Right cardiac atrium (tissue), 5 donors: ENCODE measurements at regions not wholly inside any gene's neighbourhood (a gene's known extent, or its start where the extent isn't known, plus 50 kb on each side); places are given as distances from the start of the nearest gene placed in this dataset.

Experiments used
- ATAC-seq, 2 donors: fragments of 200-7000 bp; cut with Tn5 transposase; one replicate each; pipeline versions ENCODE4 v1.8.0 to v1.9.1; 2020; ENCODE audit warnings: moderate library complexity in 2 of 2, mild to moderate bottlenecking in 1 of 2
- DNase-seq, 3 donors: peaks; one replicate each; pipeline ENCODE4 v3.0.0-alpha.2; 2020
- H3K27ac ChIP-seq: one replicate; pipeline ENCODE4 v1.5.1; 2013; ENCODE audit warnings: mild to moderate bottlenecking, low read length, control low read depth, moderate library complexity
- H3K27me3 ChIP-seq: one replicate; pipeline ENCODE4 v1.6.1; 2013; ENCODE audit not compliant: control insufficient read depth, insufficient read depth
- H3K4me1 ChIP-seq: one replicate; pipeline ENCODE4 v1.6.1; 2013; ENCODE audit warnings: low read length; ENCODE audit not compliant: control insufficient read depth, insufficient read depth
- H3K4me3 ChIP-seq: one replicate; pipeline ENCODE4 v1.5.1; 2013; ENCODE audit warnings: low read length, control low read depth
- H3K9me3 ChIP-seq: one replicate; pipeline ENCODE4 v1.6.1; 2013; ENCODE audit warnings: low read length; ENCODE audit not compliant: control insufficient read depth
- WGBS: extraction: QIAGEN DNeasy Blood & Tissue Kit; methylation state at CpG from one replicate; pipeline ENCODE4 v1.1.7; 2013; 5-methylcytosine and 5-hydroxymethylcytosine counted together
- intact Hi-C, 4 donors: fragments of 100-400 bp; cut with DNase I; formaldehyde crosslinking; loops; one replicate each; pipeline versions ENCODE4 v1.11.0 to v1.14.0; 2022 to 2023
- donor health status: healthy with polysubstance abuse.
- donor health status: DM: no; HTN: yes; CAD: no.
- donor health status: DM: no; HTN: no; CAD: no.
- donor health status: DM: no; HTN: yes; CAD: no; lungs with severe emphysema.
- donor health status: DM: yes; HTN: yes; CAD: no.

- DNase-seq (no peak), ATAC-seq (no peak)
- Histone ChIP-seq H3K27ac (no peak overlapping the region), H3K4me1 (no peaks in the 10 kb centered on the region), H3K9me3 (no peaks in the 10 kb centered on the region), H3K4me3 (no peak overlapping the region), H3K27me3 (no peaks in the 10 kb centered on the region)
- 87% methylated on average over 1 of the region's 1 CpG for WGBS
- intact Hi-C loops, result no loop called here
Observed at GRCh38 chr1:232101231-232101630, 474.6 kb downstream of the DISC1 start.

GRCh38 chr1:232096751-232097150, 470.2 kb downstream of the DISC1 start:
- Histone ChIP-seq H3K4me1 (no peaks in the 10 kb centered on the region), H3K27me3 (no peaks in the 10 kb centered on the region), H3K9me3 (no peaks in the 10 kb centered on the region), H3K4me3 (no peak overlapping the region), H3K27ac (no peak overlapping the region)
- no peak for DNase-seq
- 97% methylated on average over 3 of the region's 3 CpGs for WGBS
- intact Hi-C loops, result no loop called here
- no peak for ATAC-seq
